Neural progenitor cell (in vitro differentiated cells): ENCODE measurements at regions not wholly inside any gene's neighbourhood (a gene's known extent, or its start where the extent isn't known, plus 50 kb on each side); places are given as distances from the start of the nearest gene placed in this dataset.

ENCODE experiments used
- DNase-seq: peaks from one replicate; pipeline ENCODE4 v3.0.0-alpha.2; 2016; ENCODE audit warnings: low spot score
- H2AFZ ChIP-seq: fragments of 200-600 bp; sonication (generic); replicated peaks from 2 replicates; pipeline ENCODE4 v1.6.1; 2016; ENCODE audit warnings: antibody characterized with exemption
- H3F3A ChIP-seq: fragments of 200-600 bp; sonication (generic); 2 replicates; pipeline ENCODE4 v1.6.1; 2016; ENCODE audit warnings: antibody characterized with exemption, low read depth
- H3K27ac ChIP-seq: fragments of 200-600 bp; sonication (generic); 2 replicates; pipeline ENCODE4 v1.5.1; 2016; ENCODE audit warnings: mild to moderate bottlenecking
- H3K27me3 ChIP-seq: fragments of 200-600 bp; sonication (generic); 2 replicates; pipeline ENCODE4 v1.6.1; 2016; ENCODE audit warnings: mild to moderate bottlenecking, moderate library complexity
- H3K36me3 ChIP-seq: fragments of 200-600 bp; sonication (generic); 2 replicates; pipeline ENCODE4 v1.5.1; 2016
- H3K4me1 ChIP-seq: fragments of 200-600 bp; sonication (generic); 2 replicates; pipeline ENCODE4 v1.6.1; 2016; ENCODE audit warnings: mixed run types
- H3K4me2 ChIP-seq: fragments of 200-600 bp; sonication (generic); 2 replicates; pipeline ENCODE4 v1.6.1; 2016
- H3K4me3 ChIP-seq: fragments of 200-600 bp; sonication (generic); 2 replicates; pipeline ENCODE4 v1.5.1; 2016
- H3K79me2 ChIP-seq: fragments of 200-600 bp; sonication (generic); 2 replicates; pipeline ENCODE4 v1.6.1; 2016; ENCODE audit warnings: low read depth
- H3K9ac ChIP-seq: fragments of 200-600 bp; sonication (generic); 2 replicates; pipeline ENCODE4 v1.6.1; 2016
- H3K9me3 ChIP-seq: fragments of 200-600 bp; sonication (generic); 2 replicates; pipeline ENCODE4 v1.5.1; 2016; ENCODE audit warnings: low read depth
- H4K20me1 ChIP-seq: fragments of 200-600 bp; sonication (generic); 2 replicates; pipeline ENCODE4 v1.6.1; 2016; ENCODE audit warnings: low read depth
- H3K27ac Mint-ChIP-seq: 3 replicates; pipeline ENCODE4 v1.8.0; 2021; ENCODE audit warnings: mixed read lengths
- H3K27me3 Mint-ChIP-seq: 2 replicates; pipeline ENCODE4 v1.8.0; 2022; ENCODE audit warnings: low read depth, mild to moderate bottlenecking, inconsistent platforms, moderate library complexity, mixed read lengths; ENCODE audit not compliant: insufficient read depth
- H3K36me3 Mint-ChIP-seq: 3 replicates; pipeline ENCODE4 v1.8.0; 2021; ENCODE audit warnings: mixed read lengths
- H3K4me1 Mint-ChIP-seq: 3 replicates; pipeline ENCODE4 v1.8.0; 2021; ENCODE audit warnings: mixed read lengths
- H3K4me3 Mint-ChIP-seq: 3 replicates; pipeline ENCODE4 v1.8.0; 2021; ENCODE audit warnings: mild to moderate bottlenecking, moderate library complexity, mixed read lengths
- H3K9me3 Mint-ChIP-seq: 3 replicates; pipeline ENCODE4 v1.8.0; 2020; ENCODE audit warnings: mixed read lengths
- CTCF ChIP-seq: fragments of 200-600 bp; sonication (generic); IDR thresholded peaks from 2 replicates; pipeline ENCODE4 v1.5.1; 2017; ENCODE audit warnings: antibody characterized with exemption, mild to moderate bottlenecking
- EZH2 ChIP-seq: fragments of 200-600 bp; sonication (generic); IDR thresholded peaks from 2 replicates; pipeline ENCODE4 v1.6.1; 2017; ENCODE audit warnings: antibody characterized with exemption, mild to moderate bottlenecking, moderate library complexity
- EZH2phosphoT487 ChIP-seq: fragments of 200-600 bp; sonication (generic); IDR thresholded peaks from 2 replicates; pipeline ENCODE4 v1.6.1; 2017; ENCODE audit warnings: antibody characterized with exemption

- H3K79me2 ChIP-seq, result no peaks in the 10 kb centered on the region
- H3K4me1 ChIP-seq, result no peaks in the 10 kb centered on the region
- no peaks in the 10 kb centered on the region for H4K20me1 ChIP-seq
- no peak overlapping the region for H3K4me3 ChIP-seq
- H3K4me3 Mint-ChIP-seq, result no peak overlapping the region
- no peaks in the 10 kb centered on the region for H3K27me3 ChIP-seq
- H3F3A ChIP-seq, result no peaks in the 10 kb centered on the region
- no peak overlapping the region for H2AFZ ChIP-seq
- H3K27me3 Mint-ChIP-seq, result no peaks in the 10 kb centered on the region
- no peaks in the 10 kb centered on the region for H3K36me3 Mint-ChIP-seq
- no peak for DNase-seq
- H3K36me3 ChIP-seq, result no peaks in the 10 kb centered on the region
- TF ChIP-seq CTCF (no peak), EZH2phosphoT487 (no peak), EZH2 (no peak)
- H3K27ac ChIP-seq, result no peak overlapping the region
- no peaks in the 10 kb centered on the region for H3K4me1 Mint-ChIP-seq
- no peaks in the 10 kb centered on the region for H3K9me3 ChIP-seq
- no peak overlapping the region for H3K9ac ChIP-seq
- no peak overlapping the region for H3K27ac Mint-ChIP-seq
- no peaks in the 10 kb centered on the region for H3K9me3 Mint-ChIP-seq
- H3K4me2 ChIP-seq, result no peak overlapping the region
Observed at GRCh38 chr4:175129797-175130196, 211.6 kb downstream of the ADAM29 start.

GRCh38 chr4:175139205-175139604 lies 221.0 kb downstream of the ADAM29 start:
- no peaks in the 10 kb centered on the region for H3K36me3 Mint-ChIP-seq
- no peaks in the 10 kb centered on the region for H4K20me1 ChIP-seq
- H3K27me3 ChIP-seq, result no peaks in the 10 kb centered on the region
- no peaks in the 10 kb centered on the region for H3K79me2 ChIP-seq
- H3K4me3 Mint-ChIP-seq, result no peak overlapping the region
- no peak overlapping the region for H3K27ac ChIP-seq
- no peaks in the 10 kb centered on the region for H3F3A ChIP-seq
- no peak overlapping the region for H3K4me3 ChIP-seq
- H3K36me3 ChIP-seq, result no peaks in the 10 kb centered on the region
- H3K27me3 Mint-ChIP-seq, result no peaks in the 10 kb centered on the region
- TF ChIP-seq EZH2phosphoT487 (no peak), CTCF (no peak), EZH2 (no peak)
- no peak overlapping the region for H2AFZ ChIP-seq
- H3K9me3 ChIP-seq, result no peaks in the 10 kb centered on the region
- H3K4me1 ChIP-seq, result no peaks in the 10 kb centered on the region
- no peak overlapping the region for H3K9ac ChIP-seq
- H3K4me2 ChIP-seq, result no peak overlapping the region
- H3K4me1 Mint-ChIP-seq, result no peaks in the 10 kb centered on the region
- no peak for DNase-seq
- no peaks in the 10 kb centered on the region for H3K9me3 Mint-ChIP-seq
- no peak overlapping the region for H3K27ac Mint-ChIP-seq

GRCh38 chr4:175143116-175143515 lies 225.0 kb downstream of the ADAM29 start:
- no peak overlapping the region for H3K27ac Mint-ChIP-seq
- no peaks in the 10 kb centered on the region for H3K27me3 Mint-ChIP-seq
- no peak for DNase-seq

More at GRCh38 chr4:175143116-175143515, 225.0 kb downstream of the ADAM29 start:
- H3K4me1 Mint-ChIP-seq, result no peaks in the 10 kb centered on the region
- H3K9ac ChIP-seq, result no peak overlapping the region
- TF ChIP-seq CTCF (no peak), EZH2phosphoT487 (no peak), EZH2 (no peak)
- no peaks in the 10 kb centered on the region for H3K9me3 ChIP-seq
- no peaks in the 10 kb centered on the region for H3K4me1 ChIP-seq
- H3K4me2 ChIP-seq, result no peak overlapping the region
- no peak overlapping the region for H3K4me3 Mint-ChIP-seq
- H3K79me2 ChIP-seq, result no peaks in the 10 kb centered on the region
- H2AFZ ChIP-seq, result no peak overlapping the region
- H3K27ac ChIP-seq, result no peak overlapping the region
- H4K20me1 ChIP-seq, result no peaks in the 10 kb centered on the region
- no peaks in the 10 kb centered on the region for H3F3A ChIP-seq
- H3K36me3 ChIP-seq, result no peaks in the 10 kb centered on the region
- H3K27me3 ChIP-seq, result no peaks in the 10 kb centered on the region
- no peak overlapping the region for H3K4me3 ChIP-seq
- H3K36me3 Mint-ChIP-seq, result no peaks in the 10 kb centered on the region
- H3K9me3 Mint-ChIP-seq, result no peaks in the 10 kb centered on the region
